ENCODE measurements at regions not wholly inside any gene's neighbourhood (a gene's known extent, or its start where the extent isn't known, plus 50 kb on each side); places are given as distances from the start of the nearest gene placed in this dataset.
"Not testable (repeated sequence)": the region's sequence is repeated elsewhere in the genome, so short reads cannot be mapped to it uniquely, and the experiment has no call there.

DNA sequence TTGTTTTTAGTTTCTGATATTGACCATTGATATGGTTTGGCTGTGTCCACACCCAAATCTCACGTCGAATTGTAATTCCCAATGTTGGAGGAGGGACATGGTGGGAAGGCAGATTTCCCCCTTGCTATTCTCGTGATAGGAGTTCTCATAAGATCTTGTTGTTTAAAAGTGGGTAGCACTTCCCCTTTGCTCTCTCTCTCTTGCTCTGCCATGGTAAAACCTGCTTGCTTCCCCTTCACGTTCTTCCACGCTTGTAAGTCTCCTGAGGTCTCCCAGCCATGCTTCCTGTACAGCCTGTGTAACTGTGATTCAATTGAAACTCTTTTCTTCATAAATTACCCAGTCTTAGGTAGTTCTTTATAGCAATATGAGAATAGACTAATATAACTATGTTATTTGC lies 203.6 kb upstream of the CHORDC1 start:
- H3K4me1 ChIP-seq: no peaks in the 10 kb centered on the region
- H3K9me3 ChIP-seq: no peaks in the 10 kb centered on the region
- no peaks in the 10 kb centered on the region for H3K27me3 ChIP-seq
- H3K36me3 ChIP-seq: no peaks in the 10 kb centered on the region
- H3K27ac ChIP-seq: no peak overlapping the region
- TF ChIP-seq, protein P1, sequence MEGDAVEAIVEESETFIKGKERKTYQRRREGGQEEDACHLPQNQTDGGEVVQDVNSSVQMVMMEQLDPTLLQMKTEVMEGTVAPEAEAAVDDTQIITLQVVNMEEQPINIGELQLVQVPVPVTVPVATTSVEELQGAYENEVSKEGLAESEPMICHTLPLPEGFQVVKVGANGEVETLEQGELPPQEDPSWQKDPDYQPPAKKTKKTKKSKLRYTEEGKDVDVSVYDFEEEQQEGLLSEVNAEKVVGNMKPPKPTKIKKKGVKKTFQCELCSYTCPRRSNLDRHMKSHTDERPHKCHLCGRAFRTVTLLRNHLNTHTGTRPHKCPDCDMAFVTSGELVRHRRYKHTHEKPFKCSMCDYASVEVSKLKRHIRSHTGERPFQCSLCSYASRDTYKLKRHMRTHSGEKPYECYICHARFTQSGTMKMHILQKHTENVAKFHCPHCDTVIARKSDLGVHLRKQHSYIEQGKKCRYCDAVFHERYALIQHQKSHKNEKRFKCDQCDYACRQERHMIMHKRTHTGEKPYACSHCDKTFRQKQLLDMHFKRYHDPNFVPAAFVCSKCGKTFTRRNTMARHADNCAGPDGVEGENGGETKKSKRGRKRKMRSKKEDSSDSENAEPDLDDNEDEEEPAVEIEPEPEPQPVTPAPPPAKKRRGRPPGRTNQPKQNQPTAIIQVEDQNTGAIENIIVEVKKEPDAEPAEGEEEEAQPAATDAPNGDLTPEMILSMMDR (IDR thresholded peaks at IDR 0.05): no peak
- DNase-seq (ENCODE audit: low spot score): no peak
- H3K4me3 ChIP-seq: no peak overlapping the region

DNA sequence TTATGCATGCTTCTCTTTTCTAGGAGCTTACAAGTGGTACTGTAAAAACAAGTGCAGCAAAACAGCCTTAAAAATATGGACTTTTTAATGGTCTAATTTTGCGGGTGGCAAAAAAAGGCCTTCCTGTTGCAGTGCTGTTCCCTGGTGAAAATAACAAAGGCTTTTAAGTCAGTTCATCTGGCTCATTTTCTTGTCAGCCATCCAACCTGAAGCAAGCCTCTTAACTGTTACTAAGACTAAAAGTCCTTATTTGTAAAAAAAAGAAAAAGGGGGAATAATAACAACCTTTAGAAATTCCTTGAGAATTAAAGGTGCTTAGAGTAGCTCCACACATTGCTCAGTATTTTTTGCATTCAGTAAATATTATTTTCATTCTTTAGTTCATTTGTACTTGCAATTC lies 200.5 kb upstream of the CHORDC1 start:
- Histone ChIP-seq H3K36me3 (no peaks in the 10 kb centered on the region), H3K9me3 (no peaks in the 10 kb centered on the region), H3K27ac (no peak overlapping the region), H3K4me3 (no peak overlapping the region), H3K4me1 (no peaks in the 10 kb centered on the region), H3K27me3 (no peaks in the 10 kb centered on the region)
- TF ChIP-seq, protein P1 (IDR thresholded peaks at IDR 0.05): no peak
- no peak for DNase-seq (ENCODE audit: low spot score)

DNA sequence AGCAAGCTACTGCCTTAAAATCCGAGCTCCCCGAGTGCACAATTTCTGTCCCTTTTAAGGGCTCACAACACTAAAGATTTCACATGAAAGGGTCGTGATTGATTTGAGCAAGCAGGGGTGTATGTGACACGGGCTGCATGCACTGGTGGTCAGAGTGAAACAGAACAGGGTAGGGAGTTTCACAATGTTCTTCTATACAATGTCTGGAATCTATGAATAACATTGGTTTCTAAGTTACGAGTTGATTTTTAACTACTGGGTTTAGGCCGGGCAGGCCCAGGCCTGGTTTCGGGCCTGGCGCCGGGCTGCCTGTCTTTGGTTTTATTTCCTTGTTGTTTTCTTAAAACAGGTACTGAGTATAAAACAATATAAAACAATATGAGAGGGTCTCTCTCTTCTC lies 199.9 kb upstream of the CHORDC1 start:
- not testable (repeated sequence) for H3K27me3 ChIP-seq; H3K36me3 ChIP-seq; DNase-seq (ENCODE audit: low spot score); H3K4me1 ChIP-seq; H3K9me3 ChIP-seq; H3K27ac ChIP-seq; H3K4me3 ChIP-seq

DNA sequence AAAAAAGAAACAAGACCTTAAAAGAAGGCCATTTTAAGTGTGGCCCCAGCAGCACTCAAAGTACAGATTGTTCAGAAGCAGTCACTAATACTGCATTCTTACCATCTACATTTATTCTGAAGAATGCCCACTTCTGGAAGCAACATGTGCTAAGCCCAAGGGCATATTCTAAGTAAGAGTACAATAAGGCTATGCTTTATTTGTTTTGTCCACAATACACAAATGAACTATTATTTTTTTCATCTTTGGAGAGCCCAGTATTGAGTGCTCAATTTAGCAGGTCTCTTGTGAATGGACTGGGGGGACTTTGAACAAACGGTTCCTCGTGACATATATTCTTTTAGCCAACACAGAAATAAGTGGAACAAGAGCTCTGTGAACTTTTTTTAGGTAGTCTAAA lies 191.4 kb upstream of the CHORDC1 start:
- Histone ChIP-seq H3K4me3 (no peak overlapping the region), H3K36me3 (no peaks in the 10 kb centered on the region), H3K27ac (no peak overlapping the region), H3K9me3 (no peaks in the 10 kb centered on the region), H3K4me1 (no peaks in the 10 kb centered on the region), H3K27me3 (no peaks in the 10 kb centered on the region)
- DNase-seq (ENCODE audit: low spot score): no peak
- TF ChIP-seq, protein P1 (IDR thresholded peaks at IDR 0.05): no peak

DNA sequence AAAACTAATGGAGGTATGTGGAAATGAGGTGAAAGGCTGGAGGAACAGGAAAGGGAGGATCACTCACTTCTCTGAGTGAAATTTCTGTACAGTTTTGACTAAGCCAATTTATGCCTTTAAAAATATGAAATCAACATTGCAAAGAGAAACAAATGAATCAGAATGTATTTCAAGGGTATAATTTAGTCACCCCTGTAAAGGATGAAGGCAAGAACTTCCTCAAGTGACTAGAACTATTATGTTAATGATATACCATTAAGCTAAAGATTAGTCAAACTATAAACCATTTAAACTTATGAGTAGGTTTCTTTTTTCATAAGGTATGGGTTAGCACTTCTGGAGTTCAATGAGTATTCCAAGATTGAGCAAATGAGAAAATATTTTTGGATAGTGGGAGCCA lies 184.5 kb upstream of the CHORDC1 start:
- H3K36me3 ChIP-seq: no peaks in the 10 kb centered on the region
- no peaks in the 10 kb centered on the region for H3K27me3 ChIP-seq
- no peak overlapping the region for H3K4me3 ChIP-seq
- H3K4me1 ChIP-seq: no peaks in the 10 kb centered on the region
- no peak overlapping the region for H3K27ac ChIP-seq
- TF ChIP-seq, protein P1 (IDR thresholded peaks at IDR 0.05): no peak
- DNase-seq (ENCODE audit: low spot score): no peak
- no peaks in the 10 kb centered on the region for H3K9me3 ChIP-seq

DNA sequence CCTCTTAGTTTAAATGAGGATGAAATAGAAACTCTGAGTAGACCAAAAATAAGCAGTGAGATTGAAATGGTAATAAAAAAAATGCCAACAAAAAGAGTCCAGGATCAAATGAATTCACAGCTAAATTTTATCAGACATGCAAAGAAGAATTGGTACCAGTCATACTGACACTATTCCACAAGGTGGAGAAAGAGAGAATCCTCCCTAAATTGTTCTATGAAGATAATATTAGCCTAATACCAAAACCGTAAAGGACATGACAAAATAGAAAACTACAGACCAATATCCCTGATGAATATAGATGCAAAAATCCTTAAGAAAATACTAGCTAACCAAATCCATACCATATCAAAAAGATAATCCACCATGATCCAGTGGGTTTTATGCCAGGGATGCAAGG lies 169.8 kb upstream of the CHORDC1 start:
- H3K9me3 ChIP-seq: no peaks in the 10 kb centered on the region
- no peak for DNase-seq (ENCODE audit: low spot score)
- H3K4me1 ChIP-seq: no peaks in the 10 kb centered on the region
- H3K27ac ChIP-seq: no peak overlapping the region
- no peak overlapping the region for H3K4me3 ChIP-seq
- TF ChIP-seq, protein P1 (IDR thresholded peaks at IDR 0.05): no peak
- H3K27me3 ChIP-seq: no peaks in the 10 kb centered on the region
- H3K36me3 ChIP-seq: no peaks in the 10 kb centered on the region

Data from right atrium auricular region (tissue), 2 donors.